Prostate gland (tissue), 2 donors: ENCODE measurements at regions not wholly inside any gene's neighbourhood (a gene's known extent, or its start where the extent isn't known, plus 50 kb on each side); places are given as distances from the start of the nearest gene placed in this dataset.

Experiments
- CTCF ChIP-seq, 4 experiments: fragments of 200-600 bp in 2 of 4; fragments of 450-650 bp in 2 of 4; sonication (generic) in 2 of 4; IDR thresholded peaks; 1 replicate in 3 of 4; 2 replicates in 1 of 4; pipeline ENCODE4 v1.5.1; 2016 to 2019; ENCODE audit warnings: antibody characterized with exemption in 4 of 4, mild to moderate bottlenecking in 2 of 4, moderate library complexity in 2 of 4
- POLR2AphosphoS5 ChIP-seq: sonication (generic); formaldehyde crosslinking; IDR thresholded peaks from one replicate; pipeline ENCODE4 v1.6.1; 2017; ENCODE audit warnings: antibody characterized with exemption

GRCh38 chr12:14072987-14073386 lies 91.6 kb upstream of the GRIN2B start:
- TF ChIP-seq CTCF (IDR thresholded peaks at IDR 0.05) = no peak
- no peak for TF ChIP-seq POLR2AphosphoS5
